Ishikawa (cell line): ENCODE measurements at regions not wholly inside any gene's neighbourhood (a gene's known extent, or its start where the extent isn't known, plus 50 kb on each side); places are given as distances from the start of the nearest gene placed in this dataset.

ENCODE experiments used
- RAD21 ChIP-seq: IDR thresholded peaks from 2 replicates; pipeline ENCODE4 v1.6.1; 2012; ENCODE audit warnings: low read depth
- TEAD4 ChIP-seq: IDR thresholded peaks from 2 replicates; pipeline ENCODE4 v1.6.1; 2012
- TF ChIP-seq, protein P1 (sequence below): IDR thresholded peaks from 2 replicates; pipeline ENCODE4 v1.6.1; 2012; ENCODE audit warnings: low read depth, mild to moderate bottlenecking
- TF ChIP-seq, protein P2 (sequence below): IDR thresholded peaks from 2 replicates; pipeline ENCODE4 v1.6.1; 2012

DNA sequence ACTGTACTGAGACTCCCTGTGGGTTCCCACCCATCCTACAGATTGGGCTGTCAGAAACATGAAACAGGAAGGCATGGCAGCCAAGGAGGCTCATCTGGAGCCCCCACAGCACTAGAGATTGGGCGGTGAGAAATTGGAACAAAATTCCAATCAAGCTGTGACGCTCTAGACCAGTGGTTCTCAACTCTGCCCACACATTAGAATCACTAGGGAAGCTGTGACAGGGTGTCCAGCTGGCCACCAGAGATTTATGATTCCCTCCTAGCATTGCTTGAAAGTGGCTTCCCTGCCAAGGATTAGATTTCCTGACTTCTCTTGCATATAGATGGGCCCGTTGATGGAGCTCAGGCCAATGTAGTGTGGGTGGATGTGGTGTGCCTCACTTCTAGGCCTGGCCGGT lies 187.5 kb upstream of the ZC3H12A start:
- TF ChIP-seq, protein P1, sequence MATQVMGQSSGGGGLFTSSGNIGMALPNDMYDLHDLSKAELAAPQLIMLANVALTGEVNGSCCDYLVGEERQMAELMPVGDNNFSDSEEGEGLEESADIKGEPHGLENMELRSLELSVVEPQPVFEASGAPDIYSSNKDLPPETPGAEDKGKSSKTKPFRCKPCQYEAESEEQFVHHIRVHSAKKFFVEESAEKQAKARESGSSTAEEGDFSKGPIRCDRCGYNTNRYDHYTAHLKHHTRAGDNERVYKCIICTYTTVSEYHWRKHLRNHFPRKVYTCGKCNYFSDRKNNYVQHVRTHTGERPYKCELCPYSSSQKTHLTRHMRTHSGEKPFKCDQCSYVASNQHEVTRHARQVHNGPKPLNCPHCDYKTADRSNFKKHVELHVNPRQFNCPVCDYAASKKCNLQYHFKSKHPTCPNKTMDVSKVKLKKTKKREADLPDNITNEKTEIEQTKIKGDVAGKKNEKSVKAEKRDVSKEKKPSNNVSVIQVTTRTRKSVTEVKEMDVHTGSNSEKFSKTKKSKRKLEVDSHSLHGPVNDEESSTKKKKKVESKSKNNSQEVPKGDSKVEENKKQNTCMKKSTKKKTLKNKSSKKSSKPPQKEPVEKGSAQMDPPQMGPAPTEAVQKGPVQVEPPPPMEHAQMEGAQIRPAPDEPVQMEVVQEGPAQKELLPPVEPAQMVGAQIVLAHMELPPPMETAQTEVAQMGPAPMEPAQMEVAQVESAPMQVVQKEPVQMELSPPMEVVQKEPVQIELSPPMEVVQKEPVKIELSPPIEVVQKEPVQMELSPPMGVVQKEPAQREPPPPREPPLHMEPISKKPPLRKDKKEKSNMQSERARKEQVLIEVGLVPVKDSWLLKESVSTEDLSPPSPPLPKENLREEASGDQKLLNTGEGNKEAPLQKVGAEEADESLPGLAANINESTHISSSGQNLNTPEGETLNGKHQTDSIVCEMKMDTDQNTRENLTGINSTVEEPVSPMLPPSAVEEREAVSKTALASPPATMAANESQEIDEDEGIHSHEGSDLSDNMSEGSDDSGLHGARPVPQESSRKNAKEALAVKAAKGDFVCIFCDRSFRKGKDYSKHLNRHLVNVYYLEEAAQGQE = no peak
- TF ChIP-seq, protein P2, sequence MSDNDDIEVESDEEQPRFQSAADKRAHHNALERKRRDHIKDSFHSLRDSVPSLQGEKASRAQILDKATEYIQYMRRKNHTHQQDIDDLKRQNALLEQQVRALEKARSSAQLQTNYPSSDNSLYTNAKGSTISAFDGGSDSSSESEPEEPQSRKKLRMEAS = no peak
- TF ChIP-seq TEAD4 = no peak
- no peak for TF ChIP-seq RAD21
